Epithelial cell of prostate (primary cell): ENCODE measurements at regions not wholly inside any gene's neighbourhood (a gene's known extent, or its start where the extent isn't known, plus 50 kb on each side); places are given as distances from the start of the nearest gene placed in this dataset.
A peak's percentile ranks its signal among the peaks of the same experiment; 100 is the strongest.

Source experiments
- DNase-seq: peaks from one replicate; pipeline ENCODE4 v3.0.0-alpha.2; 2011; ENCODE audit warnings: low read depth, low spot score
- H3K27ac ChIP-seq: fragments of 450-650 bp; 2 replicates; pipeline ENCODE4 v1.5.1; 2017; ENCODE audit warnings: mild to moderate bottlenecking

DNA sequence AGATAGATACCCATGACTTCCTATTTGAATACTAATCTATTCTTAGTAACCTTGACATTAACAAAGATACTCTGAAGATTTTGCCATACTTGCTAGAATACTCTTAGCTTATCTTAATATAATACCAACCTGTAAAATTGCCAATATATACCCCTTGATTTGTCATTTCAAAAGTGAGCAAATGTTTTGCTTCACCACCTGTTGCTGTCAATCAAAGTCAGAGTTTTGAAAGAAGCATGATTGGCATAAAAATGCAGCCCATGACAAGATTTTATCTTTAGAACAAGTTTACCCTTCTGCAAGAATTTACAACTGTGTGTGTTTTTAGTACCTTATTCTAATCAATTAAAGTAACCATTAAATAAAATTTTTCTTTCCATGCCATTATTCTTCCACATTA lies 236.2 kb downstream of the TBX18 start:
- H3K27ac ChIP-seq = no peak overlapping the region
- no peak for DNase-seq

DNA sequence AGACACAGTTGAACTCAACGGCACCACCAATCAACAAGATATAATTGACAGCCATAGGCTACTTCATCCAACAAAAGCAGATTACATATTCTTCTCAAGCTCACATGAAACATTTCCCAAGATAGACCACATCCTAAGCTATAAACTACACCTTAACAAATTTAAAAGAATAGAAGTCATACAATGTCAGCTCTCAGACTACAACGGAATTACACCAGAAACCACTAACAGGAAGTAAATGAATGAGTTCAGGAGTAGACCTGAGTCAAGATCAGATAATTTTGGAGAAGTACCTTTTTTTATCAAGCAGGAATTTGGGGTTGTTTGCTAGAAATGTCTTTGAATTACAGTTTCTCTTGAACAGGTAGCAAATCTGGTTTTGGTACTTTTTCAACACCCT lies 237.8 kb downstream of the TBX18 start:
- no peak for DNase-seq
- H3K27ac ChIP-seq = no peak overlapping the region

DNA sequence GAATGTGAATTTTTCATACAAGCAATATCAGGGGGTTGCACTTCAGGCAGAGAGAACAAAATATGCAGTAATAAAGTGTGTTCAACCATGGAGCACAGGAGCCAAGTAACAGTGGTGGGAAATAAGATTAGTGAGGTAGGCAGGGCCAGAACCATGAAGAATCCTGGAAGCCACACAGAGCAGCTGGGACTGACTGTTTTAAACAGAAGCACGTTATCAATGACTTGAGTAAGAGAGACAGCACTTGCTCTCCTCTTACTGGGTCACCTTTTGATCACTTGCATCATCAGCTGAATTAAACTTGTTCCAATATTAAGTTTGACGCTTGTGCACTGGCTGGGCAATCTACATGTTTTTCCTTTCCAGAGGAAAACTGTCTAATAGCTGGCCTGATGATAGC lies 238.5 kb downstream of the TBX18 start:
- DNase-seq = no peak
- no peak overlapping the region for H3K27ac ChIP-seq

GRCh38 chr6:84524636-84525035 lies 239.8 kb downstream of the TBX18 start:
- H3K27ac ChIP-seq = no peak overlapping the region
- no peak for DNase-seq

DNA sequence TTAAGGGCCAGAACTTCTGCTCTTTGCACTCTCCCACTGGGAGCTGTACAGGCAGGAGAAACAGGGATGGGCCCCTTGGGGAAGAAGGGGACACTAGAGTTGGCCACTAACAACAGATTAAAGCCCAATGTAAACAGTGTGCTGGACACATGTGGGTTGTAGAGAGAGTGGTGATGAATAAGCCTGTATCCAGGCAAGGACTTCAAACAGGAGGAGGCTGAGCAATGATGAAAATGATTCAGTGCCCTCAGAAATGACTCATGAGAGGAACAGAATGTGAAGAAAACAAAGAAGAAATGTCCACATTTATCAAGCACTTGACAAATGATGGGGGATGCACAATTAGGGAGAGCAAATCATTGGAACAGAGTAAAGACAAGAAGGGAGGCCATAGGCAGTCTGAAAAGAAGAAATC lies 242.3 kb downstream of the TBX18 start:
- H3K27ac ChIP-seq = no peak overlapping the region
- DNase-seq = peak; percentile 24

- H3K27ac ChIP-seq = no peak overlapping the region
- no peak for DNase-seq
These were observed 242.9 kb downstream of the TBX18 start for GRCh38 chr6:84521511-84521910.

DNA sequence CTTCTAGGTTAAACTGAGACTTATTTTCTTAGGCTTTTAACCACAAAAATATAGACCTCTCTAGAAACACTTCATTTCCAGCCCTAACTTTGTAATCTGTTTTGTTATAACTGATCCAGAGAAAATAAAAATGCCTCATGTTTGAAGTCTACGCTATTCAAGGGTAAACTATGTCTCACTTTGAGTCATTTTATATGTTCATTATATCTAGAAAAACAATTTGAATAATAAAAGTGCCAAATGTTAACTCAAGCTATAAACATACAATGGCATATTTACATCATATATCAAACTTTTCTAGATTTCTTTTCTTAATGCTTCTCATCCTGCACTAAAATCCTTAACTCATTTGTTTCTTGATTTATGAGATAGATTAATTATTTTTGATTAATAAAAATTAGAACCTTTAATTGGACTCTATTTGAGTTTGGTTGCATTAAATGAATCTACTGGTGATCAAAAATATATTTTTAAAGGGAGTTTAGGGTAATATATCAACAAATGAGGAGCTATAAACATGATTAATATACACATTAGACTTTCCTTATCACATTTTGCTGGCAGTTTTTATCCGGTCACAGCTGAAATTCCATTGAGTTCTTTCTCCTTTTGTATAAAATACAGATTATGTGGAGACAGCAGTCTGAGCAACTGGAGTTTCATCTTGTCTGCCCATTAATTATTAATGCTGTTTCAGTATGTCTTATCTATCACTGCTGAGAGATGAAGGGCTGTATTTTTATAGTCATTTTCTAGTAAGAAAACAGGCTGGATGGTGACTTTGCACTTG lies 246.5 kb downstream of the TBX18 start:
- no peak overlapping the region for H3K27ac ChIP-seq
- no peak for DNase-seq

DNA sequence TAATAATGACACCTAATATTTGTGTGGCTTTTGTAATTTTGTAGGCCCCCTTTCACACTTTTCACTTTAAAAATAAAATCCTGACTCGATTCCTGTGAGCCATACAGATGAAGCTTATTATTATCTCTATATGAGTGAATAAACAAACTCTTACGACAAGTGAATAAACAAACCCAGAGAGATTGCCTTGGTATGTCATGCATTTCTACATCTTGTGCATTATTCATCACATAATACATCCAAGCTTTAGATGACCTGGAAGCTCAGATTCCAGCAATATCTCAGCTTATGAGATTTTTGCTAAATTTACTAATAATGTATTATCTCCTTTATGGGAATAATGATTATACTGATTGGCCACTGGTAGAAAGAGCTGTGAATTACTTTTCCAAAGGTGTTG lies 248.2 kb downstream of the TBX18 start:
- no peak for DNase-seq
- no peak overlapping the region for H3K27ac ChIP-seq

GRCh38 chr6:84515067-84515466 lies 249.3 kb downstream of the TBX18 start:
- H3K27ac ChIP-seq = no peak overlapping the region
- no peak for DNase-seq

- H3K27ac ChIP-seq = no peak overlapping the region
- DNase-seq = no peak
These were observed 250.1 kb downstream of the TBX18 start for GRCh38 chr6:84514089-84514971.

DNA sequence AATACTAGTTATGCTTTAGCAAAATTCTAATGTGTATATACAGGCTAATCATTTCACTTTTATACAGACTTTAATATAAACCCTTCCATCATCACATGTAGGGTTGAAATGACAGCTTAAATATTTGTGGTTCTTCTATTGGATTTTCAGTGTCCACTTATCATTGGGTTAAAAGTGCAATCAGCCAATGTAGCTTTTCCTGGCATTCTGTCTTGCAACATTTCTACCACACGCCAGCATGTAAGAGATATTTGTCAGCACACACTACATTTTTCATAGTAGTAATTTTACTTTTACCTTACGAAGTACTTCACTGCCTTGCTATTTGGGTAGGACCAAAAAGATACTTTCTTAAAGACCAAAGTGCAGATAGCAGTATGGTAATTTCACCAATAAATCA lies 252.0 kb downstream of the TBX18 start:
- no peak overlapping the region for H3K27ac ChIP-seq
- DNase-seq = no peak

DNA sequence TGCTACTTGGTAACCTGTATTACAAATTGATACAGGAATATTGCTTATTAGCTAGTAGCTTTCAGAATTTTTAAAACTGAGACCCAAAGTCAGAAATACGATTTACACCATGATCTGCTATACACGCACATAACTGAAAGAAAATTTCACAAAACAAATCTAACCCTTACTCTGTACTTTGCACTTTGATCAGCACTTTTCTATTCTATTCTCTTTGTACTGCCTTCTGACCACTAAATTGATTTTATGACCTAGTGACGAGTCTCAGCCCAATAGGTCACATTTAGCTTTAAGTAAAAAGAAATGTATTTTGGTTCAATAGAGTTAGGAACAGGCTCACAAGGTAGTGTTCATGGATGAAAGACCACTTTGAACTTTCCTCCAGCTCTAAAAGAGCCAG lies 252.5 kb downstream of the TBX18 start:
- DNase-seq = no peak

GRCh38 chr6:84508981-84509380 lies 255.4 kb downstream of the TBX18 start:
- DNase-seq = no peak
- no peak overlapping the region for H3K27ac ChIP-seq

More for the DNA sequence above, 252.5 kb downstream of the TBX18 start:
- H3K27ac ChIP-seq = no peak overlapping the region

DNA sequence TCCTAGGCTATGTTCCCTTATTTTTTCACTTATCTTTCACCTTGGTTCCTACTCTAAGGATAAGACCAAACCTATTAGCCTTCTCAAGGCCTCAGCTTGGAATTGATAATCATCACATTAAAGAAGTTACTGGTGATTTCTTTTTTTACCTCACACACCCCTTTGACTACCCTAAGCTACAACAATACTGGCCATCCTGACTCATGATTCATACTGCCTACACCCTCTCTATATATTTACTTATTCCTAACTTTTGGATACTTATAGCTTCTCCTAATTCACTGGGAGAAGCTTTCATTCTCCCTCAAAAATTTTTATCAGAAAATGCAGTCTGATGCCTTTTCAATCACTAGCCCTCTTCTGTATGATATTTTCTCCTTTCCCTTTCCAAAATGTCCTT lies 256.1 kb downstream of the TBX18 start:
- no peak overlapping the region for H3K27ac ChIP-seq
- no peak for DNase-seq

- DNase-seq = no peak
These were observed 260.4 kb downstream of the TBX18 start for GRCh38 chr6:84504025-84504424.

GRCh38 chr6:84501315-84501714 lies 263.1 kb downstream of the TBX18 start:
- no peak overlapping the region for H3K27ac ChIP-seq
- DNase-seq = no peak

More at GRCh38 chr6:84504025-84504424, 260.4 kb downstream of the TBX18 start:
- H3K27ac ChIP-seq = no peak overlapping the region

DNA sequence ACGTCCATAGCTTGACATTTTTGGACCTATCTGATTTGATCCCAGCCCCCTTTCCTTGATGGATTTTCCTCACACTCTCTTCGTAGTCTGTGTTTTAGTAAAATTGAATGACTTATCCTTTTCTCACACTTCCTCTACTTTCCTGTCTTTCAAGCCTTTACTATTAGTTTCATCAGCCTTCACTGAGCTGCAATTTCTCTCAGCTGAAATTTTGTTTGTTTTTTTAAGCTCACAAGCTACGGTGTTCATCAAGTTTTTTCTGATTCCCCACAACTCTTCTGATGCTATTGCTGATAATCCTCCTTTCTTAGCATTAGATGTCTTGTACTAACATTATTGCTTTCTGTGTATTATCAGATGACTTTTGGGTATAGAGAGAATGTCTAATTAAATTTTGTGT lies 263.7 kb downstream of the TBX18 start:
- H3K27ac ChIP-seq = no peak overlapping the region
- no peak for DNase-seq

GRCh38 chr6:84498905-84499304 lies 265.5 kb downstream of the TBX18 start:
- H3K27ac ChIP-seq = no peak overlapping the region
- DNase-seq = no peak

DNA sequence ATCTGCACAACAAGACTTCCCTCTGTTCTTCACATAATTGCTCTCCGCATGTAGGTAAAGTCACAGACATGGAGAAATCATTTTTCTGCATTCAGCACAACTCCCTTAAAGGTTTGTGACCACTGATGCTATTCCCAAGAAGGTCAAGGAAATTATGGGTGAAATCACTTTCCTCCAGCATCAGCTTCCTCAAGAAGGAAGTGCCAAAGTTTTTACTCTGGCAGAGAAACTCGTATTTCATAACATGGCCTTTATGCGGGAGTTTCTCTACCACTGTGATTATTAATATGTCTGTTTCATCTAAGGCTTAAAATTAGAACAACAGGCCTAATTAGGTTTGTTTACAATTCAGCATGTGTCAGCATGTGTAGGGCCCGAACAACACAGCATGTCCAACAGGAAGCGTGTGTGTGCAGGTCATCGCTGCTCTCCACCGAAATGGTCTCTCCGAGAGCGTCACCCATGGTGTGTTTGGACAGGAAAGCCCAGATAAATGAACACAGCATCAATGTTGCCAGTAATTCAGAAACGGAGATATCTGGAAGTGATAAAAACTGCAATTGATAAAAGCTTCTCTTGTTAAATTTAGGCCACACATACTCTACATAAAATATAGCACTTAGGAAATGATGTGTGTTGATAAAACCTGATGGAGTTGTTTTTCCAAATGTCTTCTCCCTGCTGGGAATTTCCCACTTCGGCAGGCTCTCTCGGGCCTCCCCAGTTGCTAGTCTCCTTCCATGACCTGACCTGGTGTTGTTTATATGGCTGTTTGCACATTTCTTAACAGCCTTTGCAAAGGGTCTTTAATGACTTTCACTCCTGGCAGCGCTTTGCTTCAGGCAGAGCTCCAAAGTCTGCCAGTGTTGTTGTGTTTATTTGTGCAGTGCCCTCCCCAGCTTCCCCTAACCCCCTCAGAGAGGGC lies 265.1 kb upstream of the CEP162 start:
- H3K27ac ChIP-seq = no peak overlapping the region

DNA sequence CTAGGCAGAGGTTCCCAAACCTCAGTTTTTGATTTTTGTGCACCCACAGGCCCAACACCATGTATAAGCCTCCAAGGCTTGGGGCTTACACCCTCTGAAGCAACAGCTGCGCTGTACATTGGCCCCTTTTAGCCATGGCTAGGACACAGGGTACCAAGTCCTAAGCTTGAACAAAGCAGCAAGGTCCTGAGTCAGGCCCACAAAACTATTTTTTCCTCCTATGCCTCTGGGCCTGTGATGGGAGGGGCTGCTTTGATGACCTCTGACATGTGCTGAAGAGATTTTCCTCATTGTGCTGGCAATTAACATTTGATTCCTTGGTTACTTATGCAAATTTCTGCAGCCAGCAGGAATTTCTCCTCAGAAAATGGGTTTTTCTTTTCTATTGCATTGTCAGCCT lies 262.2 kb upstream of the CEP162 start:
- no peak overlapping the region for H3K27ac ChIP-seq
- DNase-seq = no peak

More for the DNA sequence above, 265.1 kb upstream of the CEP162 start:
- DNase-seq = no peak
